RPMI7951 (cell line): ENCODE measurements at regions not wholly inside any gene's neighbourhood (a gene's known extent, or its start where the extent isn't known, plus 50 kb on each side); places are given as distances from the start of the nearest gene placed in this dataset.

Source experiments
- DNase-seq: peaks from one replicate; pipeline ENCODE4 v3.0.0-alpha.2; 2012; ENCODE audit warnings: low read depth

DNA sequence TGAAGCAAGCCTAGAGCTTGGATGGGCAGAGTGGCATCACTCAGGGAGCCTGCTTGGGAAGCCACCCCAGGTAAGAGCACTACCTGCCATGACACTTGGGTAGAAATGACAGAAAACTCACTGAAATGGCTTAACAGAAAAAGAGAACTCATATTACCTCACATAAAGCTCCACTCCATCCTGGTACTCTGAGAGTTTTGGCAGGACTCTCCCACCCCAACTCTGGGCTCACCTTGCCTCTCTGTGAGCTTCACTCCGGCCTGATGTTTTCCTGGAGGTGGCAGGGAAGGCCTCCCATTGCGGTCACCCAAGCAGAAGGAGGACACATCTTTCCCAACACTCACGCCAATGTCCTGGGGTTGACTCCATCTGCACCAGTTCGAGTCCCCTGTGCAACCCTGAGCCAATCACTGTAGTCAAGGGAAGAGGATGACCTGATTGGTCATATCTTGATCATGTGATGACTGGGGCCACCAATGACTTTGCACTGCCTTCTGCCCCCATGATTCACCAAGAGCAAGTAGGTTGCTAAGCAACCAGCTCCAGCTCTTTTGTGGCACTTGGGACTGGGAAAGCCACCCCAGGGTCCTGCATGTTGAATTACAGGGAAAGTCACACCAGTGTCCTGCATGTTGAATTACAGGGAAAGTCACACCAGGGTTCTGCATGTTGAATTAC, 446.1 kb upstream of the SULF2 start:
- DNase-seq: no peak

DNA sequence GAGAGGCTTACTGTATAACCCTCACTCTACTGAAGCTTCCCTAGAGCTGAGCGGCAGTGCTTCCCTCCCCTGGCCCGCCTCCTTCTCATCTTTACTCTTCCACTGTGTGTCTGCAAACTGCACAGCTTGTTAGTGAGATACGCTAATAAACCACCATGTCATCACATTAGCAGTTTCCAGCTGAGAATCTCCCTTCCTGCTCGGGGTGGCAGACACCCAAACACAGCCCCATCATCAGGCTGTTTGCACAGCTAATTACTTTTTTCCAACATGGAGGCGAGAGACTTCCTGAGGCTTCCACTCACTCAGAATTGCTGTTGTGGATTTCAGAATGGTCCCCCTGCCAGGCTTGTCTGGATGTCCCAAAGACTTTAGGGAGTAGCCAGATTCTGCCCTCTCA, 444.9 kb upstream of the SULF2 start:
- DNase-seq: no peak

DNA sequence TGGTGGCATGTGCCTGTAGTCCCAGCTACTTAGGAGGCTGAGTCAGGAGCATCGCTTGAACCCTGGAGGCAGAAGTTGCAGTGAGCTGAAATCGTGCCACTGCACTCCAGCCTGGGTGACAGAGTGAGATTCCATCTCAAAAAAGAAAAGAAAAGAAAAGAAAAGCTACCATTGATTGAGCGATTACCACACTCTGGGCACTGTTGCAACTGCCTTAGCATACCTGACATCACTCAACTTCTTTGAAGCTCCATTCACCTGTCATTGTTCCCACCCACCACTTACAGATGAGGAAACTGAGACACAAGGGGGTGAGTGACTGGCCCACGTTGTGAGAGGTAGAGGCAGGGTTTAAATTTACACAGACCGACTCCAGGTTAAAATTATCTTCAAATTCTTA, 442.1 kb upstream of the SULF2 start:
- no peak for DNase-seq

DNA sequence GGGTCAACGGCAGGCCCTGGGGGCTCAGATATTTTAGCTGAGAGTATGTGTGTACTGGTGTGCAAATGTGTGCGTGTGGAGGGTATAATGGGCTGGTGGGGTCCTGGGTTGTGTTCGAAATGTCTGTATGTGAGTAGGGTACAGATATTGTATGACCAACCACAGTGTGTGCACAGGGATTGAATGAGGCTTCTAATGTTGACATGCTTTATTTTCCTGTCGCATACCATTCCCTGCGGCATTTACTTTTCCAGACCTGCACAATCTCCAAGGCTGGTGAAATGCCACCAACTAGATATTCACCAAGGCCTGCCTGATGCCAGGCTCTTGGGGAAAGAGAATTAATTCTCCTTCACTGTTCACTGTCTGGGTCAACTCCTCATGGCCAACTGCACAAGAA, 441.4 kb upstream of the SULF2 start:
- no peak for DNase-seq

DNA sequence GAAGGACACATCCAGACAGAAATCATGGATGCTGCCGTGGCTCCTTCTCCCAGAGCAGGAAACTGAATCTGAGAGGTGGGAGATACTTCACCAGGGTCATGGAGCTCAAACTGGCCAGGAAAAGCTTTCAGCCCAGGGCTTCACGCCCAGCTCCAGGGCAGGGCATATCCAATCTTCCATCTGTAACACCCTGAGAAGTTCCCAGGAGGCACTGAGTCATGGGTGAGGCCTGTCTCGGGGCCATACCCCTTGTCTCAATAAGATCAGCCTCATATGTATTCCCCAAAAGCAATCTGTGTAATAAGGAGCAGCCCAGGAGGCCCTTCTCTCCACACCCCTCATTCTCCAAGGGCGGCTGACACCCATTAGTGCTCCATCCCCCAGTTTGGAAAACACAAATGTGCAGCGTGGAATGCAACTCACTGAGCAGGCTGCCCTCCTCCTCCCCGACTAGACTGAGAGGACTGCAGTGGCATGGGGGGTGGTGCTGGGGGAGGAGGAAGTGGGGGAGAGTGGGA, 439.3 kb upstream of the SULF2 start:
- DNase-seq: no peak

DNA sequence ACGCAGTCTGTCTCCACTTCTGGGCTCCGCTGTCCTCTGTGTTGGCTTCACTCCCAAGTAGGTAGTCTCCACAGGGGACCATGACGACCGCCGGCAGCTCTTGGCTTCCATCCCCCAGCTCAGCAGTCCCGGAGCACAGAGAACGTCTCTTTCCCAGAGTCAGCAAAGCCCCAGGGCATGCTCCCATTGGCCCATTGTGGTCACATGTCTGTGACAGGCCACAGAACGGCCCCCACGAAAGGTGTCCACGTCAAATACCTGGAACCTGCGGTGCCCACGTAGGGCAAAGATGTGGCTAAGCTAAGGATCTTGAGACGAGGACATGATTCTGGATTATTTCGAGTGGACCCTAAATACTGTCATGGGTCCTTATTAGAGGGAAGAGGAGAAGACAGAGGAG, 438.4 kb upstream of the SULF2 start:
- DNase-seq: no peak

DNA sequence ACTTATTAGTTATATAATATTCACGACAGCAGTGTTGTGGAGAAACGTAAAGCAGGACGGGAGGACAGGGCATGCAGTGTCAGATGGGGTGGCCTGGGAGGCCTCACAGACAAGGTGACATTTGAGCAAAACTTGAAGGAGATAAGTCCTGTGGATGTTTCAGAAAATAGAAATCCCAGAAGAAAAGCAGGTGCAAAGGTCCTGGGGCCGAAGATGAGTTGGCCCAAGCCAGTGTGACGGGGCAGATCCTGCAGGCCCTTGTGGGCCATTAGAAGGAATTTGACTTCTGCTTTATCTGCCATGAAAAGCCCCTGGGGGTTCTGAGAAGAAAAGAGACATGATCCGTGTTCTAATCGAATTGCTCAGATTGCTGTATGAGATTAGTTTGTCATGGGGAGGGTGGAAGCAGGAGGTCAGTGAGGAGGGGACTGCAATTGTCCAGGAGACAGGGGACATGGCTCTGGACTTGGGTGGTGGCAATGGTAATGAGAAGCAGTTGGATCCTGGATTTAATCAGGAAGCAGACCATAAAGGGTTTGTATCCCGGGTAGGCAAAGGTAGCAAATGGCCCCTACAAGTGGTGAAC, 437.4 kb upstream of the SULF2 start:
- DNase-seq: no peak

DNA sequence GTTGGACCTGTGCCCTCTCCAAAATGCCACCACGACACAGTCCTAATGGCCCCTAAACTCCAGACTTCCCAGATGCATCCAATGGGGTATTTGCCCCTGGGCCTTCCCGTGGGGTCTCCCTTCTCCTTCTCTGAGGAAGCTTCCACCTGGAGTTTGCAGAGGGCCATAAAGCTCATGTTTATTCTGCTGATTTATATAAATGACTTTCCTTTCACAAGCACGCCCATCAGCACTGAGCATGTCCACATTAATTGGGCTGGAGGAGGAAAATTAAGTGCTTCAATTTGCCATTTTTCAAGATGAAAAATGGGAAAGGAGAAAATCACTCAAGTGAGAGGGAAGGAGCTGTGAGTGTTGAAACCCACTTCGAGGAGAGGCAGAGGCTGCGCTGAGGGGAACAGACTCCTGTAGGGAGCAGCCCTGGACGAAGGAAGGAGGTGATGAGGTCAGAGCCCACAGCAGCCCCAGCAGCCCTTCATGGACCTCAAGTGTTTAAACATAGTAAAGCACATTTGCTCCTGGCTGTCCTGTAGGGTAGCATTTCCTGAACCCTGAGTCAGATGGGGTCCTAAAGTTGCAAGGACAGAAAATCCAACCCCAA, 434.9 kb upstream of the SULF2 start:
- DNase-seq: no peak

DNA sequence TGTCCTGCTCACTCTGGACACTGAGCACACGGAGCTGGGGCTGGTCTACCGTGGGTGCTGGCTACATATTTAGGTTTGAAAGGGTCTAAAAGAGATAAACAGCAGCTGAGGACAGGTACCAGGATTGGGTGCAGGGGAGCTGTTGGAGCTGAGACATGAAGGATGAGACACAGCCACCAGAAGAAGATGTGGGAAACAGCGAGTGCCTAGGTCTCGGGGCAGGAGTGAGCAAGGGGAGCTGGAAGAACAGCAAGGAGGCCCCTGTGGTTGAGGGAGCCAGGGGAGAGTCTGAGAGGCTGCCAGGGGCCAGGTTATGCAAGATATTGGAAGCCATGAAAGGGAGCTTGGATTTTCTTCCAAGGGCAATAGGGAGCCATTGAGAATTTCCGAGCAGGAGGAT, 434.0 kb upstream of the SULF2 start:
- no peak for DNase-seq

DNA sequence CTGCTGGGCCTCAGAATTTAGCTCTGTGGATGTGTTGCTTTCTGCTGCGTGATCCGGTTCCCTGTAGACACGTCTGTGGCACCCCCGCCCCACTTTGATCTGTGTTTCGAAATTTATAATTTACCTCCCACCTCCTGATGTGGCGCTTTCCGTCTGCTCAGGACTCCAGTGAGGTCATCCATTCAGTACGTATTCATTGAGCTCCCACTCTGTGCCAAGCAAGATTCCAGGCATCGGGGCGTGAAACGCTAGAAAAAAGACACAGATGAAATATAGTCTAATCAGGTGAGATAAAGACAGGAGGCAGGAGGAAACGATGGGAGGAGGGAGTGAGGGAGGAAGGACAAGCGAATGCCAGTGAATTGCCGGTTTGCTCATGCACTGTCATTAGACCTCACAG, 431.9 kb upstream of the SULF2 start:
- DNase-seq: no peak

DNA sequence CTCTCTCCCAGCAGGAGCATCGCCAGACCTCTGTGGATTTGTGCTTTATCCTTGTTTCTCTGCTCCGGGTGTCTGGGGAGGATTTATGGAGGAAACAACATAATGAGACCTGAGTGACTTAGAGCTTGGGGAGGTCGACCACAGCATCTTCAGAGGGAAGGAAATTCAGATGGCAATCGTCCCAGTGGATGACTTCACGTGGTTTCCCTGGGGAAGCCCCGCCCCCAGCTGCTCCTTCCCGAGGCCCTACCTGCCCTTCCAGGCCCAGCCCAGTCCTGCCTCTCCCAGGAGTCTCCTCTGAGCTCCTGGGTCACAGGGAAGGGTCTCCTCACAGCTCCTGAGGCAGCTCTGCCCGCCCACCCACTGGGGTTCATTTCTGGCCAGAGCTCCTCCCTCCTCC, 430.3 kb upstream of the SULF2 start:
- DNase-seq: peak; percentile 40

DNA sequence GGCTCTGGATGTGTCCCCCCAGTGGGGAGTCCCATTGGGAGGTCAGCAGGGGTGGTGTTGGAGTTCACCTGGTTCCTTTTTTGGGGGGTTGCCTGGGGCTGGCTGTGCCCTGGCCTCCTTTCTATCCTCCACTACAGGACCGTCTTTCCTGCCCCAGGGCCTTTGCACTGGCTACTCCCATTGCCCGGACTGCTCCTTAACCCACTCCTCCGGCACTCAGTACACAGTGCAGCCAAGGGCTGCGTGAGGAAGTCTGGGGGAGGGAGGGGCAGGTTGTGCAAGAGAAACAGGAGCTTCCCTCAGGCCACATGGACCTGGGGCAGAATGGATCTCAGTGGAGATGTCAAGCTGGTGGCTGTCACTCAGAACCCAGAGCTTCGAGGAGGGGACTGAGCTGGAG, 429.3 kb upstream of the SULF2 start:
- no peak for DNase-seq

DNA sequence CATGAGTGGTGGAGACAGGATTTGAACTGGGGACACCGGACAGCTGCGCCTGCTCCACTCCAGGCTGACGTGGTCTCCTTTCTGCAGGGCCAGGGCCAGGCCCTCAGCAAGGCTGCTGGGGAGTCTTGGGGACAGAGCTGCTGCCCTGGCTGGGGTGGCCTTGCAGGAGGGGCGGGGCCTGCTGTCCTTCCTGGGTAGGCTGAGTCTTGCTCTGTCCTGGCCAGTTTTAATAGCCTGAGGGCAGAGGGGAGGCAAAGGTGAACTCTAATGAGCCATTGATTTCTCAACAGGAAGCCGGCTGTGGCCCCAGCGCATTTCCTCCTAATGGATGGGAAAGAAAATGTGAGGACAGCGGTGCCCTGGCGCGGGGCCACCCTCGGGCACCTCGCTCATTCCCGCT, 428.4 kb upstream of the SULF2 start:
- peak; percentile 70 for DNase-seq

DNA sequence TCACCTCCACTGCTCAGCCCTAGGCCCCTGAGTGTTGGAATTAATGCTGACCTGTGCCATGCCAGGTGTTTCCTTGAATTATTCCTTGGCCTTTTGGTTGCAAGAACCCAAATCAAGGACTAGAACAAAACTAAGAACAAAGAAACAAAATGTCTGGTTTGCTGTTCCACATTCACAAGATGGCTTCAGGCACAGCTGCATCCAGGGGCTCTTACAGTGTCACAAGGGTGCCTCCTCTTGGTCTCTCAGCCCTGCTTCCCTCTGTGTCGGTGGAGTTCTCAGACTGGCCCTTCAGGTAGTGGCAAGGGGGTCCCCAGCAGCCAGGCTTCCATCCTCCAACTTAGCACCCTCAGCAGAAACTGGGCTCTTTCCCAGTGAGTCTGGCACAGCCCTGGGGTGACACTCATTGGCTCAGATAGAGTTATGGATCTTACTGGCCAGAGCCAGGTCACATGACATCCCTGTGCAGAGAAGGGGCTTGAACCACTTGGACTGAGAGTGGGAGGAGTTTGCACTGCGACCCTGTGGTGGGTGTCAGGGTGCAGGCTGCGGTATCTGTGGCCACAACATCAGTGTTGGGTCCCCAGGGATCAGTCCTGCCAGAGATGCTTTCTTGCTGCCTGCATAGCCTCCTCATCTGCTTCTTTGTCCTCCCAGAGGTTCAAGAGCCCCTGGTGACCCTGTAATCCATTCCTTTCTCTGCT, 427.7 kb upstream of the SULF2 start:
- DNase-seq: no peak

DNA sequence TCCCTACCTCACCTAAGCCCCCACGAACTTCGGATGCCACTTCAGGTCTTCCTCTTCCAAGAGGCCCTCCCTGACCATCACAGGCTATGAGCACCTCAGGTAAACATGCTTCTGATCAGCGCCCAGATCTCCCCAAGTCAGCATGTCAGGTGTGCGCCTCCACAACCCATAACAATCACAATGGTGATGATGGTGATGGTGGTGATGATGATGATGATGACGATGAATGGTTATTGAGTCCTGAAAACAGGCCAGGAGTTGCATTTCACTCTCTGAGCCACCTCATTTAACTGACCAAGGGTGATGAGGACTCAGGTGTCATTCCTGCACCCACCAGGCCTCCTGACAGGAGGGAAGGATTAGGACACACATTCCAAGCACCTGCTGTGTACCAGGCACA, 426.6 kb upstream of the SULF2 start:
- no peak for DNase-seq

DNA sequence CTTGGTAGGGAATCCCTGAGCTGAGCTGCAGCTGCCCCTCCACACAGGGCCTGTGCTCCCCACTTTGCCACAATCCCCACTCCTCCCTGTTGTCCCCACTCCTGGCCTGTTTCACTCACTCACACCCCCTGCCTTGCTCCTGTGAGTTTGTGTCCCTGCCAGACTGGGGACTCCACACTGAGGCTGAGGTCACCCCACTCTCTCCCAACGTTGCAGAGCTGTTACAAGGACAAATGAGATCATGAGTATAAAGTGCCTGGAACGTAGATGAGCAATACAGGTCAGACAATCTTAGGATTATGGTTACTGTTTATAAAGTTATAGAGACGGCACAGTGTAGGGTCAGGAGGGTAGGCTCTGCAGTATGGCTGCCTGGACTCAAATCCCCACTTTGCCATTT, 426.0 kb upstream of the SULF2 start:
- no peak for DNase-seq

DNA sequence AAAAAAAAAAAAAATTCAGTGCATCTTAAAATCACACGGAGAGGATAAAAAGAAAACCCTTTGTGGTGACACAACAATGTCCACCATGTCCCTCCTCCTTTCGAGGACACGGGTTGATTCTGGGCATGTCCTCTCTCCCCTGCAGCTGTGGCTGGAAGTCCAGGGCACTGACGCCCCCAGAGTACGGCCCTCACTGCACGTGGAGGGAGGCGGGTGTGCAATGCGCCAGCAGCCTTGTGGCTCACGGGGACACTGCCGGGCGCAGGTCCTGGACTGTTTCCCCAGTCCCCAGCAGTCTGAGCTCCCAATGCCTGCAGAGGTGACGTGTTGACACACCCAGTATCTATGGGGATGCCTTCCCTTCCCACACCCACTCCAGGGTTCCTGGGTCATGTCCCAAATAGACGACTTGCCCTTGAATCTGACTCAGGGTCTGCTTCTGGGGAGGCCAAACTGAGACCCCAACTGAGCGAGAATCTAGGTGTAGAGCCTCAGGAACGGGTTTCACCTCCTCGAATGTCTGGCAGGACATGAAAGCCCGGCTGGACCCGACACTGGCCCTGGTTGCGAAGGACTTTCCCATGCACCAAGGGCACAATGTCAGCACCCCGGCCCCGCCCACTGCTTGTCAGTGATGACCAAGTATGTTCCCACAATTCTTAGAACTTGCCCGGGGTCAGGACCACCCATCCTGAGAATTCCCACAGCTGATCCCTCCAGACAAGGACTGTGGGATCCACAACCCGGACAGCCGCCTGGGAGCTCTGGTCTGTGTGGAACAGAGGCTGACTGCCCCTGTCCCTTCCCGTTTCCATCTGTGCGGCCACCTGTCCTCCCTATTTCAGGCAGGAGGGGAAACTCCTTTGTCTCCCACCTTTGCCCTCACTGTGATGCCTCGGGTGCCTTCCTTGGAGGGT, 425.1 kb upstream of the SULF2 start:
- no peak for DNase-seq

DNA sequence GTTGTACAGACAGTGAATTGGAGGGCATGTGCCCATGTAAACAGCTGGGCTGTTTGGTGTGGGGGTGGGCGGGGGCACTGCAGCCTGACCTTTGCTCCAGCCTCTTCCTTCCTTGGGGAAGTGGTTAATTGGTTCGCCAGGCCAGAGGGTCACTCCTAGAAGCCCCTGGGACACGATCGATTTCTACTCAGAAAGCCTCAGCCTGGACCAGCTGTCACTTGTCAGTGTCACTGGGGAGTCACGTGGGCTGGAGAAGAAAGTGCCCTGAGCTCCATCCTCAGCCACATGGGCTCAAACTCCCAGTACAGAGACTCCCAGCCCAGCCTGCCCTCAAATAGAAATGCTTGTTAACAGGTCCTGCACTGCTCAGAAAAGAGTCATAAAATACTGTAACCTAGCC, 423.8 kb upstream of the SULF2 start:
- DNase-seq: no peak

DNA sequence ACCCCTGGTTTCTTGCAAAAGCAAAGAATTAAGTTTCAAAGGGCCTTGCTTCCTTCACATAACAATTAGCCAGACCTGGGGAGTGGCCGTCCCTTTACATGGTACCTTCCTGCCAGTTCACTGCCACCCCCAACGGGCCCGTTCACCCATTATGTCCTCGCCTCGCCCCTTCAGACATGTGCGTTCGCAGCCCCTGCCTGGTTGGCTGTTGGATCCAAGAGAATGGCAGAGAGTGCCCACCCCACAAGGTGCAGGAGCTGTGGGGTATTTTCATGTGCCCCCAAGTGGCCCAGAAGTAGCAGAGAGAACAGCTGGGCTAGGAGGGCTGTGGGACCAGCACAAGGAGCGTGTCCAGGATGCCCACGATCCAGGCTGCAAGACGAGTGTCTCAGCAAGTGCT, 422.9 kb upstream of the SULF2 start:
- no peak for DNase-seq

DNA sequence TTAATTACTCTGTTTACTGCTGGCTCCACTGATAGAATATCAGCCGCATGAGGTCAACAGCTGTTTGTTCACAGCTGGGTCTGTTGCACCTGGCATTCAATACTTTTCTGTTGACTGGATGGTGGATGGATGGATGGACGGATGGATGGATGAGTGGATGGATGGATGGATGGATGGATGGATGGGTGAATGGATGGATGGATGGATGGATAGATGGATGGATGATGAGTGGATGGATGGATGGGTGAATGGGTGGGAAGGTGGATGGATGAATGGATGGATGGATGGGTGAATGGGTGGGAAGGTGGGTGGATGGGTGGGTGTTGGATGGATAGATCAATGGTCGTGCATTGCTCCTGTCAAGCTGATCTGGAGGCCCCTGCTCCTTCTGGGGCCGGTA, 422.2 kb upstream of the SULF2 start:
- DNase-seq: no peak

DNA sequence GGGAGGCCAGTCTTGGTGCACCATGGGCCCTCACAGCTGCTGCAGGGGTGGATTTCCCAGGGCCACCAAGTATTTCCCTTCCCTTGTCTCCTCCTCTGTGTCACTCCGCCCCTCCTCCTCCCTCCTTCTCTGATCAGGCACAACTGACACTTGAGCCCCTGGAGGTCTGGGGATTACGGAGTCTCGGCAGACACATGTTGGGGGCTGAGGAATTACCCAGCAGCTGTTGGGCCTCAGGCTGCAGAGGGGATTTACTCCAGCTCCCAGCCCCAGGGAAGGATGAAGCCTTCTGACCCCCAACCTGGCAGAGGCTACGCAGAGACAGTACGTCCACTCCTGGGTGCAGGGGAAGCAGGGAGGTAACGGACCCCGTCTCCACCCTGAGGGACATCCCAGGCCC, 420.5 kb upstream of the SULF2 start:
- DNase-seq: no peak

DNA sequence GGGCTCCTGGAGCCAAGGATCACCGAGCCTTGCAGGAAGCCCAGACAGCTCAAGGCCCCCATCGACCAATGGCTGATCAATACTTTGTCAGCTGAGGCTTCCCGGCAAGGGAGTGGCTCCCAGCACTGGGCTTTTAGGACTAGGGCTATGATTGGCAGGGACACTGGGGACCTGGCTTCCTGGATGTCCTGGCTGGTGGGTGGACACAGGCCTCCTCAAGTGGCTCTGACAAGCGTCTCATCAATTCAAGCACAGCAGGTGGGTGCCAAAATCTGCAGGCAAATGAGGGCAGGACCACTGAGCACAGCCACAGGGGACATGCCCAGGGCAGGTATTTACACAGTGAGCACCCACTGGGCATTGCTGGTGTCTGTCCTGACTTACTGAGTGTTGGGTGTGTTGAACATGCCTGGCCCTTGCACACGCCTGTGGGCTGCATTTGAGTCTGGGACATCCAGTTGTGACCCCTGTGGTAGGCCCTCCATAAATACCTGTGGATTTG, 420.1 kb upstream of the SULF2 start:
- DNase-seq: no peak
